BJ (cell line): ENCODE measurements at regions not wholly inside any gene's neighbourhood (a gene's known extent, or its start where the extent isn't known, plus 50 kb on each side); places are given as distances from the start of the nearest gene placed in this dataset.
A peak's percentile ranks its signal among the peaks of the same experiment; 100 is the strongest.

Source experiments
- CTCF ChIA-PET: fragments of 350-600 bp; formaldehyde crosslinking; extraction: SDS; loops from one replicate; lab custom pipeline; 2021; ENCODE audit warnings: antibody characterized with exemption, inconsistent platforms; lab: Yijun Ruan, JAX
- POLR2A ChIA-PET: fragments of 300-600 bp; sonication (Branson Sonifier 250); formaldehyde crosslinking; extraction: SDS; loops from one replicate; lab custom pipeline; 2021; ENCODE audit warnings: antibody characterized with exemption; lab: Charles Lee
- DNase-seq: peaks from one replicate; pipeline ENCODE4 v3.0.0-alpha.2; 2011; ENCODE audit warnings: low read depth
- H3K27me3 ChIP-seq: 2 replicates; pipeline ENCODE4 v1.6.0; 2011; ENCODE audit warnings: low read length; ENCODE audit not compliant: control insufficient read depth, insufficient read depth
- H3K36me3 ChIP-seq: 2 replicates; pipeline ENCODE4 v1.5.1; 2011; ENCODE audit warnings: low read length; ENCODE audit not compliant: control insufficient read depth, insufficient read depth
- H3K4me3 ChIP-seq: 2 replicates; pipeline ENCODE4 v1.5.1; 2011; ENCODE audit warnings: low read depth, mild to moderate bottlenecking, control low read depth, low read length
- CTCF ChIP-seq: IDR thresholded peaks from 2 replicates; pipeline ENCODE4 v1.5.1; 2011; ENCODE audit warnings: low read depth, mild to moderate bottlenecking, control low read depth, inconsistent platforms, low read length, moderate library complexity; ENCODE audit not compliant: insufficient read depth

- ChIA-PET CTCF (interaction anchor here (0.8 to 1.4 kb wide), 3 partner anchors 12 to 401 kb away, joined by 3 read pairs; no protein-coding TSS in a partner anchor), POLR2A (no interaction called here)
- no peak for DNase-seq
These were observed 121.2 kb downstream of the FOXB1 start for GRCh38 chr15:60125334-60125733.

GRCh38 chr15:60126200-60126599 lies 122.1 kb downstream of the FOXB1 start:
- CTCF ChIA-PET = interaction anchor here (1.1 kb wide), 1 partner anchor 401 kb away, joined by 3 read pairs; no protein-coding TSS in a partner anchor
- no peak overlapping the region for H3K4me3 ChIP-seq
- POLR2A ChIA-PET = no interaction called here
- no peak for DNase-seq
- peaks cover 5% of the 10 kb centered on the region; the same call in 1 of the 2 replicates for H3K27me3 ChIP-seq
- no peak for TF ChIP-seq CTCF
- H3K36me3 ChIP-seq = no peaks in the 10 kb centered on the region

More at GRCh38 chr15:60125334-60125733, 121.2 kb downstream of the FOXB1 start:
- Histone ChIP-seq H3K27me3 (peaks cover 7% of the 10 kb centered on the region), H3K4me3 (no peak overlapping the region), H3K36me3 (no peaks in the 10 kb centered on the region)
- no peak for TF ChIP-seq CTCF

- no peaks in the 10 kb centered on the region for H3K36me3 ChIP-seq
- H3K27me3 ChIP-seq = peaks cover 4% of the 10 kb centered on the region; the same call in 1 of the 2 replicates
- no peak for TF ChIP-seq CTCF
- no peak for DNase-seq
- H3K4me3 ChIP-seq = no peak overlapping the region
- CTCF ChIA-PET = interaction anchor here (0.7 to 1.7 kb wide), 5 partner anchors 11 to 1952 kb away, joined by 3 to 16 read pairs (median 3); no protein-coding TSS in a partner anchor
- POLR2A ChIA-PET = no interaction called here
These were observed 122.5 kb downstream of the FOXB1 start for GRCh38 chr15:60126661-60127060.

GRCh38 chr15:60128000-60128376 lies 123.9 kb downstream of the FOXB1 start:
- Histone ChIP-seq H3K27me3 (0 out of 2 replicates have a peak, but pooled peaks cover 3% of the 10 kb centered on the region), H3K36me3 (no peaks in the 10 kb centered on the region), H3K4me3 (peak overlapping the region; percentile 42)
- ChIA-PET POLR2A (no interaction called here), CTCF (interaction anchor here (0.6 to 1.7 kb wide), 7 partner anchors 10 to 387 kb away, joined by 3 to 16 read pairs (median 3); no protein-coding TSS in a partner anchor)
- no peak for DNase-seq
- no peak for TF ChIP-seq CTCF

GRCh38 chr15:60128710-60129109 lies 124.6 kb downstream of the FOXB1 start:
- no peak for TF ChIP-seq CTCF
- CTCF ChIA-PET = interaction anchor here (1.0 to 1.1 kb wide), 2 partner anchors 19 to 212 kb away, joined by 3 read pairs; no protein-coding TSS in a partner anchor

More at GRCh38 chr15:60128710-60129109, 124.6 kb downstream of the FOXB1 start:
- POLR2A ChIA-PET = no interaction called here
- H3K27me3 ChIP-seq = 0 out of 2 replicates have a peak, but pooled peaks cover 3% of the 10 kb centered on the region
- no peaks in the 10 kb centered on the region for H3K36me3 ChIP-seq
- DNase-seq = no peak
- H3K4me3 ChIP-seq = no peak overlapping the region
